ENCODE measurements at regions not wholly inside any gene's neighbourhood (a gene's known extent, or its start where the extent isn't known, plus 50 kb on each side); places are given as distances from the start of the nearest gene placed in this dataset.

- peaks cover 8% of the 10 kb centered on the region for H3K27me3 Mint-ChIP-seq (ENCODE audit: insufficient read depth)
- H3K36me3 Mint-ChIP-seq (ENCODE audit: low read depth) = no peaks in the 10 kb centered on the region
- peak overlapping the region; percentile 19; the same call in 1 of the 2 replicates for H3K27ac Mint-ChIP-seq
- H3K9me3 Mint-ChIP-seq = no peaks in the 10 kb centered on the region
- H3K4me3 Mint-ChIP-seq = no peak overlapping the region
- H3K4me1 Mint-ChIP-seq (ENCODE audit: low read depth) = peaks cover 46% of the 10 kb centered on the region
- peak; percentile 77 for TF ChIP-seq CTCF (IDR thresholded peaks at IDR 0.05)
- DNase-seq = peak; percentile 8
These were observed 156.8 kb downstream of the KCNA5 start for GRCh38 chr12:5200278-5201087.

- peaks cover 14% of the 10 kb centered on the region for H3K27me3 Mint-ChIP-seq (ENCODE audit: insufficient read depth)
- no peak overlapping the region for H3K4me3 Mint-ChIP-seq
- H3K27ac Mint-ChIP-seq = no peak overlapping the region
- H3K36me3 Mint-ChIP-seq (ENCODE audit: low read depth) = no peaks in the 10 kb centered on the region
- TF ChIP-seq CTCF (IDR thresholded peaks at IDR 0.05) = no peak
- H3K9me3 Mint-ChIP-seq = no peaks in the 10 kb centered on the region
- DNase-seq = no peak
- peaks cover 47% of the 10 kb centered on the region for H3K4me1 Mint-ChIP-seq (ENCODE audit: low read depth)
These were observed 158.0 kb downstream of the KCNA5 start for GRCh38 chr12:5201554-5202218.

GRCh38 chr12:5203274-5203673 lies 159.6 kb downstream of the KCNA5 start:
- no peaks in the 10 kb centered on the region for H3K9me3 Mint-ChIP-seq
- no peak overlapping the region for H3K4me3 Mint-ChIP-seq
- no peak for DNase-seq
- no peak for TF ChIP-seq CTCF (IDR thresholded peaks at IDR 0.05)
- H3K36me3 Mint-ChIP-seq (ENCODE audit: low read depth) = no peaks in the 10 kb centered on the region
- peaks cover 31% of the 10 kb centered on the region for H3K4me1 Mint-ChIP-seq (ENCODE audit: low read depth)
- H3K27ac Mint-ChIP-seq = no peak overlapping the region
- peaks cover 13% of the 10 kb centered on the region for H3K27me3 Mint-ChIP-seq (ENCODE audit: insufficient read depth)

GRCh38 chr12:5203720-5204119 lies 160.0 kb downstream of the KCNA5 start:
- Mint-ChIP-seq H3K4me1 (ENCODE audit: low read depth) (peaks cover 28% of the 10 kb centered on the region), H3K9me3 (no peaks in the 10 kb centered on the region), H3K27me3 (ENCODE audit: insufficient read depth) (peaks cover 13% of the 10 kb centered on the region), H3K36me3 (ENCODE audit: low read depth) (no peaks in the 10 kb centered on the region), H3K4me3 (no peak overlapping the region), H3K27ac (no peak overlapping the region)
- no peak for DNase-seq
- no peak for TF ChIP-seq CTCF (IDR thresholded peaks at IDR 0.05)

- Mint-ChIP-seq H3K27ac (no peak overlapping the region), H3K36me3 (ENCODE audit: low read depth) (no peaks in the 10 kb centered on the region), H3K4me1 (ENCODE audit: low read depth) (peaks cover 27% of the 10 kb centered on the region), H3K4me3 (no peak overlapping the region), H3K9me3 (no peaks in the 10 kb centered on the region), H3K27me3 (ENCODE audit: insufficient read depth) (peaks cover 13% of the 10 kb centered on the region)
- TF ChIP-seq CTCF (IDR thresholded peaks at IDR 0.05) = no peak
- DNase-seq = no peak
These were observed 160.6 kb downstream of the KCNA5 start for GRCh38 chr12:5204271-5204670.
